H1 (cell line): ENCODE measurements at regions not wholly inside any gene's neighbourhood (a gene's known extent, or its start where the extent isn't known, plus 50 kb on each side); places are given as distances from the start of the nearest gene placed in this dataset.

ENCODE experiments used
- CHD1 ChIP-seq: IDR thresholded peaks from 2 replicates; pipeline ENCODE4 v1.6.1; 2012; ENCODE audit warnings: low read depth, low read length, improper control_type of control experiment
- CTCF ChIP-seq, 3 experiments: IDR thresholded peaks; 1 replicate in 2 of 3; 2 replicates in 1 of 3; pipeline versions ENCODE4 v1.5.1 to v1.6.1; 2011; ENCODE audit warnings: low read length in 3 of 3, mild to moderate bottlenecking in 3 of 3, inconsistent platforms in 2 of 3, low read depth in 1 of 3, moderate library complexity in 1 of 3; ENCODE audit not compliant: insufficient read depth in 1 of 3; ENCODE audit errors: control extremely low read depth in 1 of 3
- EGR1 ChIP-seq: IDR thresholded peaks from 2 replicates; pipeline ENCODE4 v1.6.1; 2011; ENCODE audit warnings: low read depth, low read length, borderline replicate concordance
- MAFK ChIP-seq: IDR thresholded peaks from 2 replicates; pipeline ENCODE4 v1.6.1; 2012; ENCODE audit warnings: low read depth, mild to moderate bottlenecking, improper control_type of control experiment, low read length
- POLR2A ChIP-seq, 2 experiments: IDR thresholded peaks; 1 replicate in 1 of 2; 2 replicates in 1 of 2; pipeline ENCODE4 v1.6.1; 2011; ENCODE audit warnings: low read depth in 2 of 2, low read length in 2 of 2, mild to moderate bottlenecking in 2 of 2; ENCODE audit errors: control extremely low read depth in 1 of 2
- POLR2AphosphoS5 ChIP-seq: IDR thresholded peaks from 2 replicates; pipeline ENCODE4 v1.6.1; 2011; ENCODE audit warnings: low read depth, low read length
- RAD21 ChIP-seq, 2 experiments: IDR thresholded peaks in 1 of 2; conservative IDR thresholded peaks in 1 of 2; 2 replicates each; pipeline ENCODE4 v1.6.1; 2011; ENCODE audit warnings: low read depth in 2 of 2, low read length in 2 of 2, improper control_type of control experiment in 1 of 2, inconsistent platforms in 1 of 2, mild to moderate bottlenecking in 1 of 2, moderate library complexity in 1 of 2
- SP1 ChIP-seq: IDR thresholded peaks from 2 replicates; pipeline ENCODE4 v1.6.1; 2011; ENCODE audit warnings: low read depth, low read length

GRCh38 chr13:90320664-90321063, 1026.8 kb upstream of the MIR17HG start:
- no peak for TF ChIP-seq RAD21 (IDR thresholded peaks at IDR 0.05 in 1 of 2, conservative IDR thresholded peaks at IDR 0.05 in 1 of 2; ENCODE audit: low read depth in 2 of 2, low read length in 2 of 2)
- TF ChIP-seq POLR2AphosphoS5: no peak
- TF ChIP-seq CTCF (IDR thresholded peaks at IDR 0.05; ENCODE audit: control extremely low read depth in 1 of 3, insufficient read depth in 1 of 3, low read depth in 1 of 3, low read length in 3 of 3): no peak
- no peak for TF ChIP-seq CHD1
- TF ChIP-seq EGR1: no peak
- no peak for TF ChIP-seq SP1
- no peak; the same call in 1 of the 2 replicates for TF ChIP-seq MAFK
- TF ChIP-seq POLR2A (IDR thresholded peaks at IDR 0.05; ENCODE audit: control extremely low read depth in 1 of 2, low read depth in 2 of 2, low read length in 2 of 2): no peak
